ENCODE measurements at regions not wholly inside any gene's neighbourhood (a gene's known extent, or its start where the extent isn't known, plus 50 kb on each side); places are given as distances from the start of the nearest gene placed in this dataset.

DNA sequence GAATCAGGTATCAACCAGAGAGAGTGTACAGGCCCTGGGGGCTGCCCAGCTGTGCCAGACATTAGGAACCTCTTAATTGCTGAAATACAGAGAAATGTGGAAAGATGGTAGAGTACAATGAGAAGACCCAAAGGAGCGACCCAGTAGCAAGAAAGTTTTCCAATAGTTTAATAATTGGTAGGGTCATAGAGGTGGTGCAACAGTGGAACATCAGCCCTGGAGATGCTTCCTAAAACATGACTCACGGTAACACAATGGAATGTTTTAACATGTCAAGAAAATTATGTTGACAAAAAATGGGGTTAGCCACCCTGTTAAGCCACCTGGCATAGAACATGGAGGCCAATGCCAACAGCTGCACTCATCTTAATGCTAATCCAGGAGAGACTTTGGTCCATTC lies 284.1 kb downstream of the ELAVL2 start:
- H3K4me3 ChIP-seq (ENCODE audit: low read depth, low read length), result no peak overlapping the region
- no peak for DNase-seq (ENCODE audit: low read depth)
- TF ChIP-seq POLR2A (IDR thresholded peaks at IDR 0.05; ENCODE audit: extremely low read depth, insufficient read length), result no peak
- TF ChIP-seq, protein P1, sequence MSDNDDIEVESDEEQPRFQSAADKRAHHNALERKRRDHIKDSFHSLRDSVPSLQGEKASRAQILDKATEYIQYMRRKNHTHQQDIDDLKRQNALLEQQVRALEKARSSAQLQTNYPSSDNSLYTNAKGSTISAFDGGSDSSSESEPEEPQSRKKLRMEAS (IDR thresholded peaks at IDR 0.05; ENCODE audit: low read depth, low read length), result no peak

DNA sequence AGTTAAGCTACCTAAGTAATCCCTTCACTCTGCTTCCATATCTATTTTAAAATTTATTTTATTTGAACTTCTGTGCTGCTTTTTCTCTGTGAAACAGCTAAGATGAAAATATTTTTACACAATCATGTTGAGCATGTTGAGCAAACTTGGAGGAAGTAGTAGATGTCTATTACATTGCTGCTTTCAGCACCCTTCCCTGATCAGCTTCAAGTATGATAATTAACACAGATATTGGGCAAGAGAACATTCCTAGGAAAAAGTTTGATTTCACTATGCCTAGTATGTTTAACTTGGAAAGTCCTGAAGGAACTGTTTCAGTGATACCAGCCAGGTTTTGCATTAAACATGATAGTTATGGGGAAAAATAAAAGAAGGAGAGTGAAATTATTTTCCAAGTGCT lies 283.6 kb downstream of the ELAVL2 start:
- TF ChIP-seq, protein P1 (IDR thresholded peaks at IDR 0.05; ENCODE audit: low read depth, low read length), result no peak
- TF ChIP-seq MYC (IDR thresholded peaks at IDR 0.05; ENCODE audit: low read depth, low read length), result no peak
- TF ChIP-seq POLR2A (IDR thresholded peaks at IDR 0.05; ENCODE audit: extremely low read depth, insufficient read length), result no peak
- TF ChIP-seq, protein P2, sequence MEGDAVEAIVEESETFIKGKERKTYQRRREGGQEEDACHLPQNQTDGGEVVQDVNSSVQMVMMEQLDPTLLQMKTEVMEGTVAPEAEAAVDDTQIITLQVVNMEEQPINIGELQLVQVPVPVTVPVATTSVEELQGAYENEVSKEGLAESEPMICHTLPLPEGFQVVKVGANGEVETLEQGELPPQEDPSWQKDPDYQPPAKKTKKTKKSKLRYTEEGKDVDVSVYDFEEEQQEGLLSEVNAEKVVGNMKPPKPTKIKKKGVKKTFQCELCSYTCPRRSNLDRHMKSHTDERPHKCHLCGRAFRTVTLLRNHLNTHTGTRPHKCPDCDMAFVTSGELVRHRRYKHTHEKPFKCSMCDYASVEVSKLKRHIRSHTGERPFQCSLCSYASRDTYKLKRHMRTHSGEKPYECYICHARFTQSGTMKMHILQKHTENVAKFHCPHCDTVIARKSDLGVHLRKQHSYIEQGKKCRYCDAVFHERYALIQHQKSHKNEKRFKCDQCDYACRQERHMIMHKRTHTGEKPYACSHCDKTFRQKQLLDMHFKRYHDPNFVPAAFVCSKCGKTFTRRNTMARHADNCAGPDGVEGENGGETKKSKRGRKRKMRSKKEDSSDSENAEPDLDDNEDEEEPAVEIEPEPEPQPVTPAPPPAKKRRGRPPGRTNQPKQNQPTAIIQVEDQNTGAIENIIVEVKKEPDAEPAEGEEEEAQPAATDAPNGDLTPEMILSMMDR (IDR thresholded peaks at IDR 0.05; ENCODE audit: low read depth, low read length), result no peak
- DNase-seq (ENCODE audit: low read depth), result no peak
- H3K4me3 ChIP-seq (ENCODE audit: low read depth, low read length), result no peak overlapping the region

DNA sequence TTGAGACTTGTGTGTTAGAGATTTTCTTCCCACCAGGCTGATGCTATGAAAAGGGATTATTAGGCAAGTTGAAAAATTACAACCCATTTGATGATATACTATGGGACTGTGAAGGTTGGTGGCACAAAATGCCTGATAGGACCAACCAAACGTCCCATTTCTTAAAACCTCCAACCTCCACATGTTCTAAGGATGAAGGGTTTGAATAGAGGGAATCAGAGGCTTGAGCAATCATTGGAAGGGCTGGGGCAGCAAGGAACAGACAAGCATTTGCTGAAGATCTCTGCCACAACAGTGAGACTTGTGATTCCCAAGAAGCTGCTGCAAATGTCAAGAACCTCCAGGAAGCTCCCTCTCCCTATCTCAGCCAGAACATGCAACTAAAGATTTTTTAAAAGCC lies 283.1 kb downstream of the ELAVL2 start:
- TF ChIP-seq POLR2A (IDR thresholded peaks at IDR 0.05; ENCODE audit: extremely low read depth, insufficient read length), result no peak
- H3K4me3 ChIP-seq (ENCODE audit: low read depth, low read length), result no peak overlapping the region
- no peak for DNase-seq (ENCODE audit: low read depth)

DNA sequence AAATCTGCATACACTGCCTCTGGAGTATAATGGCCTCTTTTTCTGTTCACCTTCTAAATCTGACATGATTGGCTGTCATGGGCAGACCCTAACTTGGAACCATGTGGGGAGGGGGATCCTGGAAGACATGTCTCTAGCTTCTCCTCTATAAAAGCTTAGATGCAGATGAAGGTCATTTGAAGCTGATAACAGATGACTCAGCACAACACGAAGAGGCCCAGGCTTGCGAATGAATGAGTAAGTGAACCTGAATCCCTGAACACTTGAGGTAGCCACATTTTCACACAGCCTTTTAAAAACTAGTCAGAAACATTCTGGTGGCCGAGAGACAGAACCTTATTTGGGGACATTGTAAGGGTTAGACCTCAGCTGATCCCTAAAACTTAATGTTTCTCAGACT lies 282.6 kb downstream of the ELAVL2 start:
- DNase-seq (ENCODE audit: low read depth), result no peak
- H3K4me3 ChIP-seq (ENCODE audit: low read depth, low read length), result no peak overlapping the region
- no peak for TF ChIP-seq POLR2A (IDR thresholded peaks at IDR 0.05; ENCODE audit: extremely low read depth, insufficient read length)

DNA sequence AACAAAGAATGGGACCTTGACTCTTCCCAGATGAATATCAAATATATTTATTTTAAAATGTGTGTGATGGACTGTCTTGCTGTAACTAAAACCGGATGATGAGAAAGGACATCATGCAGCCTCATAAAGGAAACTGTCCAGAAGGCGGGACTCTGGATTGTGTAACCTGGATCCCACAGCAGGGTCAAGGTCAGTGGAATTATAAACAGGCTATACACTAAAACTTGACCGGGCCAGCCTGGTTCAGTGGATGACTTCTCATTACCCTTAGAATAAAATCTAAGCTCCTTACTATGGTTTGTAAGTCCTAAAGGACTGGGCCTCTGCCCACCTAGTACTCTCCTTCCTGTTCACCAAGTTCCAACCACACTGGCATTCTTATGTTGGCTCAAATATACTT lies 280.3 kb downstream of the ELAVL2 start:
- H3K4me3 ChIP-seq (ENCODE audit: low read depth, low read length), result no peak overlapping the region
- DNase-seq (ENCODE audit: low read depth), result no peak
- TF ChIP-seq, protein P2 (IDR thresholded peaks at IDR 0.05; ENCODE audit: low read depth, low read length), result no peak
- TF ChIP-seq, protein P1 (IDR thresholded peaks at IDR 0.05; ENCODE audit: low read depth, low read length), result no peak
- TF ChIP-seq POLR2A (IDR thresholded peaks at IDR 0.05; ENCODE audit: extremely low read depth, insufficient read length) (no peak), MYC (IDR thresholded peaks at IDR 0.05; ENCODE audit: low read depth, low read length) (no peak)

DNA sequence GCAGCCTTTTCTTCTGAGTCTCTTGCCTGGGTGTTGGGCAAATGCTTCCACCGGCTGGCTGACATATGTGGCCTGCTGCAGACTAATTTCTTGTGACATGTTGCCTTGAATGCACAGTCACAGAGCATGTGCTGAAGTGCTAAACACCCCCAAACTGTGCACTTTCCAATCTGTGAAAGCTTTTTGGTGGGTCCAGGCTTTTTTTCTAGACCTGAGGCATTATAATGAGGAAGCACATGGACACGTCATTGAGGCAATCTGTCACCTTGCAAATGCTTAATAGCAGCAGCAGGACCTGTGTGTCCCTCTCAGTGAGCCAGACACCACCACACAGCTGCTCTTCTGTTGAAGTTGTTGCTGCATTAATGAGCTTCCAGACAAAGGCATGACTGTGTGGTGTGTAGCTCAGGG lies 274.7 kb downstream of the ELAVL2 start:
- H3K4me3 ChIP-seq (ENCODE audit: low read depth, low read length), result no peak overlapping the region
- no peak for DNase-seq (ENCODE audit: low read depth)
- TF ChIP-seq, protein P1 (IDR thresholded peaks at IDR 0.05; ENCODE audit: low read depth, low read length), result no peak
- TF ChIP-seq, protein P2 (IDR thresholded peaks at IDR 0.05; ENCODE audit: low read depth, low read length), result no peak
- TF ChIP-seq MYC (IDR thresholded peaks at IDR 0.05; ENCODE audit: low read depth, low read length) (no peak), POLR2A (IDR thresholded peaks at IDR 0.05; ENCODE audit: extremely low read depth, insufficient read length) (no peak)

DNA sequence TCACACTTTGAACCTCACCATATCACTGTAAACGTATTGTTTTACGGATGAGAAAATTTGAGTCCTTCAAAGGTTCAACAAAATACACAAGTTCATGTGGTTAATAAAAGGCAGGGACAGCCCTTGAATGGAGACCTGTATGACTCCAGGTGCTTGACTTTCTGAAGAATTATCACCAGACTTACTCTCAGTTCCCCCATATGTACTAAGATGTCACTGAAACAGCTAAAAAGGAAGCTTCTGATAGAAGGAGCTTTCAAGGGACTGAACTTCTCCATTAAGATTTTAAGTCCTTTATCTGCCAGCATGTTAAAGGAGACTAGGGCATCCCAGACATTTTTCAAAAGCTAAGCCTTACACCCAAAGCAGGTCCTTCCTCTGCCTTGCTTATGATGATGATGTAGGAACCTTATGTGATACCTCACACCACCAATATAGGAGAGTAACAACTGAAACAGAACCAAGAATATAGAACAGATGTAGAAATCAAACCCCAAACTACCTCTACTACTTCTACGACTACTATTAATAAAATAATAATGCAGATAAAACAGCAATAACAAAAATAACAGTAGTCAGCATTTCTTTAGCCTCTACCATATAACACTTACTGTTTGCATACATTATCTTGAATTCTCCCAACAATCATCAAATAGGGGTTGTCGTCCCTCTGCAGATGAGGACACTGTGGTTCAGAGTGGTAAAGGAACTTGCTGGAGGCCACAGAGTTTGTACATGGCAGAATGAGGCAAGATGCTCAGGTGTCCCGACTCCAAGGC lies 273.9 kb downstream of the ELAVL2 start:
- no peak for DNase-seq (ENCODE audit: low read depth)
- TF ChIP-seq MYC (IDR thresholded peaks at IDR 0.05; ENCODE audit: low read depth, low read length) (no peak), POLR2A (IDR thresholded peaks at IDR 0.05; ENCODE audit: extremely low read depth, insufficient read length) (no peak)
- TF ChIP-seq, protein P1 (IDR thresholded peaks at IDR 0.05; ENCODE audit: low read depth, low read length), result no peak
- TF ChIP-seq, protein P2 (IDR thresholded peaks at IDR 0.05; ENCODE audit: low read depth, low read length), result no peak

More for the DNA sequence above, 273.9 kb downstream of the ELAVL2 start:
- no peak overlapping the region for H3K4me3 ChIP-seq (ENCODE audit: low read depth, low read length)
